Head of caudate nucleus (tissue), 42 donors: ENCODE measurements at regions not wholly inside any gene's neighbourhood (a gene's known extent, or its start where the extent isn't known, plus 50 kb on each side); places are given as distances from the start of the nearest gene placed in this dataset.
A peak's percentile ranks its signal among the peaks of the same experiment; 100 is the strongest.

Experiments used
- DNase-seq, 42 donors: peaks; one replicate each; pipeline versions ENCODE4 v3.0.0 to v3.0.0-alpha.2; 2020 to 2021; ENCODE audit warnings: mixed read lengths in 7 of 42
- intact Hi-C: fragments of 100-400 bp; cut with DNase I; formaldehyde crosslinking; loops from one replicate; pipeline ENCODE4 v1.15.0; 2022

- peak; percentile 48 to 92 (median 74) for DNase-seq
Observed at GRCh38 chr2:64296140-64296480, 151.9 kb upstream of the PELI1 start.

GRCh38 chr2:64296695-64297346 is 152.6 kb upstream of the PELI1 start:
- intact Hi-C loops = no loop called here
- peak in 2 of 42 donors; percentile 23 to 50 for DNase-seq

More at GRCh38 chr2:64296140-64296480, 151.9 kb upstream of the PELI1 start:
- intact Hi-C loops = no loop called here

DNA sequence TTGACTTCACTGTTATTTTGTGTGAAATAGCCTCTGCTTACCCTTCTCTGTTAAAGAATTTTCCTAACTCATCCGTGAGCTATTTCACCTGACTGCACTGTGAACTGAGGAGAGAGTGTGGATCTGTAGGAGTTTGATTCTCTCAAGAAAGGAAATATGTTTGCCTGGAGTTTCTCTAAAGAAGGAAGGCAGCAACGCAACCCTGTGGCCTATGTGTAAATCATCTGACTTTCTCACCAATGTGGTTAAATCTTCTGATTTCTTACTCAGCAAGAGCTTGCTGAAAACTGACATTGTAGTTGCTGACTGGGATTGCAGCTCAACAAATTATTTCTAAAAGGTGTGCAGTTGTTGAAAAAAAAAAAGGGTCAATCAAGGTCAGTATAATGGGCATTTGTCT is 153.9 kb upstream of the PELI1 start:
- intact Hi-C loops = no loop called here

GRCh38 chr2:64300066-64300465 is 153.9 kb upstream of the LGALSL start:
- no peak for DNase-seq
- intact Hi-C loops = no loop called here

More for the DNA sequence above, 153.9 kb upstream of the PELI1 start:
- peak in 8 of 42 donors; percentile 28 to 60 (median 41) for DNase-seq

- DNase-seq = no peak
- intact Hi-C loops = no loop called here
Observed at GRCh38 chr2:64303250-64303649, 150.7 kb upstream of the LGALSL start.

DNA sequence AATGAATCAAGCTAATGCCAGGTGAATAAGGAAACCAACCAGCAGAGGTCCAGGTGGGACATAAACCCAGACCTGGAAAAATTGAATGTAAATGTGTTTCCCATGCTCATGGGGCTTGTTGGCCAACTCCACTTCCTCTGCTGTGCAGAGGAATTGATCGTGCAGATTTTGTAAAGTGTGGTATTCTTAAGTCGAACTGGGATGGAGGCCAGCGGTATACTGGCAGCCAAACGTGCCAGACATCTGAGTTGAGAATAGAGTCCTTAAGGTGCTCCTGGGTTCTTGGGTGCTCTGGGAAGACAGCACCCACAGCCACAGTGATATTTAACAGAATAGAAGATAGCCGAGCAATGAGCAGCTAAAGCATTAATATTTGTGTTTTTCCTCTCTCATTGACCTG is 146.5 kb upstream of the LGALSL start:
- intact Hi-C loops = no loop called here
- DNase-seq = no peak

GRCh38 chr2:64311191-64311910 is 142.6 kb upstream of the LGALSL start:
- DNase-seq = no peak
- intact Hi-C loops = loop anchor here (10.0 kb wide), 1 partner anchor 87 kb away; no protein-coding TSS in a partner anchor

- intact Hi-C loops = loop anchor here (10.0 kb wide), 1 partner anchor 87 kb away; no protein-coding TSS in a partner anchor
- DNase-seq = peak; percentile 69 to 94 (median 86)
Observed at GRCh38 chr2:64311948-64312621, 141.9 kb upstream of the LGALSL start.

DNA sequence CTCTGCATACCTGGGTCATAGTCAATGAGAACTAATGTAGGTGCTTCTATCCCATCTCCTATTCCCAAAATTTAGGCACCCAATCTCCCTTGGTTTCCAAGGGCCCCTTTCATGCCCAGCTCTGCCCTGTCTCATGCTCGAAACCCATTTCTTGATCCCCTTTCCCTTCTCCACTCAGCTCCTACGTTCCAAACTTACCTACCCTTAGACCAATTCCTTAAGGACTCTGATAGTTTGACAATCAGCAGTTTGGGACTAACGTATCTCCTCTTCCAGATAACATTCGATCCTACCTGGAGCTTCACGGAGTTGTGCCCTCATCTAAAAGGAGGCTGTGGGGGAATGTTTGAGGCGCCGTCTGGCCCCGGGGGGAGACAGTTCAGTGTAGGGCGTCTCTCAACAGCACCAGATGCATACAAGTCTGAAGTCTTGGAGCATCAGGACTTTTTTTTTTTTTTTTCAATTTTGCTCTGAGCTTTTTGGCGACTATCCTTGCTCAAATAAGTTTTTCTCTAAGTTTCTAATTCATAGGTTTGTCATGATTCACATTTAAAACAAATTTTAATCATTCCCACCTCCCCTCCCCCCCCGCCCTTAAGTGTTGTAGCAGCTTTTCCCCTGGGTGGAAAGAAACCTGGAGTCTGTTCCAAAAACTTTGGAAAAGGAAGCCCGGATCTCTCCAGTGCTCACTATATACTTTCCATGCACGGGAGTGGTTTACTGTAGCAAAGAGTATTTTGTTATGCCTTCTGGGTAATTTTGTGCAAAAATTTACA is 141.2 kb upstream of the LGALSL start:
- intact Hi-C loops = loop anchor here (10.0 kb wide), 1 partner anchor 88 kb away; no protein-coding TSS in a partner anchor
- no peak for DNase-seq

DNA sequence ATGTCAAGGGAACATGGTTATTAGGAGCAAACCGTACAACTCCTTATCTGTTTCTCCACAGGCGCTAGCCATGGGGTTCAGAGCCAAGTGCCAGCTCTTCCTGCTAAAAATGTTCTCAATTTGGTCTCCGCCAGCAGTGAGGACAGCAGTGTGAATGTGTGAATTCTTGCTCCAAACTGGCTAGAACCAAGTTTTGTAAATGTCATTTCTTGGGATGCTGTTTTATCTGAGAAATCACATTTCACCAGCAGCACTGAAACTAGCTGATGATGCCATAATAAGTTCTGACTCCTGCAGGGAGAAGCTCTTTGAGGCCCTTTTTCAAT is 140.6 kb upstream of the LGALSL start:
- no peak for DNase-seq
- intact Hi-C loops = loop anchor here (10.0 kb wide), 1 partner anchor 89 kb away; no protein-coding TSS in a partner anchor

DNA sequence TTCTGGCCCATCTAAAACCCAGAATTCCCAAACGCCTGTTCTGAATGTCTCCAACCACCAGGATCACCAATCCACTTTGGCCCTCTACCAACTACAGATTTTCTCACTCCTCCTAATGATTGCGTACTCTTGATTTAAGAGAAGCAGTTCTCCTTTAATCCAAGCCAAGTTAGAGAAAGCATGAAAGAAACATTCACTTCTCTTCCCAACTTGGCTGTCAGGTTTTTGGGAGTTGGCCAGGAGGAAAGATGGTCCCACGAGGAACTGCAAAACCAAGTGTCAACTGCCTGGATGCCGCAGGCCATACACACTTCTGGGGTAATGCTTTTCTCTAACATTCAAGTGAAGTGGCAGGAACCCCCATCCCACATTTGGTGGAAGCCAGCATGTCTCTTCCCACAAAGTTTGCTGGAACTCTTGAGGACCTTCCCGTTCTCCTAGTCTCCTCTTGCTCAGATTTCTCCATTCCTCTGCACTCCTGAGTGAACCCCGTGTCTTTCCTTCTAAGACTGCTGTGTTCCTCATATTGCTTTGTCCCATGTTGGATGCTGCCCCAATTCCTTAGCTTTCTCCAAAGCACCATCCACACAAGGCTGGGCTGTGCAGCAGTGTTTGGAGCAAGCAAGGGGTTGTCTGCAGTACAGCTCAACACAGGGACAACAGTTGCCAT is 138.5 kb upstream of the LGALSL start:
- DNase-seq = no peak
- intact Hi-C loops = loop anchor here (10.0 kb wide), 1 partner anchor 91 kb away; no protein-coding TSS in a partner anchor

- intact Hi-C loops = loop anchor here (10.0 kb wide), 1 partner anchor 93 kb away; no protein-coding TSS in a partner anchor
- no peak for DNase-seq
Observed at GRCh38 chr2:64317707-64318475, 136.1 kb upstream of the LGALSL start.

DNA sequence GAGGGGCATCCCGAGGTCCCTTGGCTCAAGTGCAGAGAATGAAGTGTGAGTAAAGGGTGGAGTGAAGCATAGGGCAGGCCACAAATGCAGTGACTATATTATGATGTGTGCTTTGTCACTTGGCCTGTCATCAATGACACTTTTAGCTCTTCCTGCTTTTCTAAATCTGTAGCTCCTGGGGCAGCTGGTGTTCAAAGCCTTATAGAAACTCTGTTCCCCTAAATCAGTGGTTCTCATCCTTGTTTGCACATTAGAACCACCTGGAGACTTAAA is 135.6 kb upstream of the LGALSL start:
- no peak for DNase-seq
- intact Hi-C loops = loop anchor here (10.0 kb wide), 1 partner anchor 94 kb away; no protein-coding TSS in a partner anchor

DNA sequence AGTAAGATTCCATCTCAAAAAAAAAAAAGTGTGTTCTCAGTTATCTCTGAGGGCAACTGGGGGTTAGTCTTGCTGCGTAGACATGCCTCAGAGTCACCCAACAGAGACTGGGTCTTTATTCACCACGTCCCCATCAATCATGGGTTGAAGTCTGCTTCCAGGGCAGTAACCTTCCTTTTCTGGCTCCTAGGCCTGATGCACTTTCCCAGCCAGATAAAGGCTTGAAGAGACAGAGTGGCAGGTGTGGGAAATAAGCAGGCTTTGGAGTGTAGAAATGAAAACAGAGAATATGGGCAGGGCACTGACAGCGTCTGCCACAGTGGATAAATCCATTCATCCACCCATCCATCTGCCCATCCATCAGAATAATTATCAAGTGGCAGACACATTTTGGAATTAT is 134.1 kb upstream of the LGALSL start:
- intact Hi-C loops = loop anchor here (10.0 kb wide), 3 partner anchors 95 to 545 kb away; partner anchors contain the start of gene PELI1

GRCh38 chr2:64322433-64322832 is 131.5 kb upstream of the LGALSL start:
- intact Hi-C loops = loop anchor here (10.0 kb wide), 2 partner anchors 178 to 542 kb away; partner anchors contain the start of gene PELI1
- no peak for DNase-seq

More for the DNA sequence above, 134.1 kb upstream of the LGALSL start:
- no peak for DNase-seq

GRCh38 chr2:64323197-64323596 is 130.8 kb upstream of the LGALSL start:
- DNase-seq = no peak
- intact Hi-C loops = loop anchor here (10.0 kb wide), 2 partner anchors 178 to 542 kb away; partner anchors contain the start of gene PELI1

GRCh38 chr2:64324746-64325410 is 129.1 kb upstream of the LGALSL start:
- no peak for DNase-seq
- intact Hi-C loops = loop anchor here (10.0 kb wide), 2 partner anchors 180 to 540 kb away; partner anchors contain the start of gene PELI1
